Tibial artery (tissue), 4 donors: ENCODE measurements at regions not wholly inside any gene's neighbourhood (a gene's known extent, or its start where the extent isn't known, plus 50 kb on each side); places are given as distances from the start of the nearest gene placed in this dataset.

Source experiments
- DNase-seq, 2 donors: peaks; one replicate each; pipeline ENCODE4 v3.0.0-alpha.2; 2019
- H3K27ac ChIP-seq, 2 donors: fragments of 200-600 bp; sonication (generic) in 1 of 2; 1 replicate in 1 of 2; 2 replicates in 1 of 2; pipeline ENCODE4 v1.5.1; 2018 to 2019; ENCODE audit warnings: mild to moderate bottlenecking in 1 of 2
- H3K27me3 ChIP-seq, 2 donors: fragments of 200-600 bp; sonication (generic) in 1 of 2; one replicate each; pipeline versions ENCODE4 v1.5.1 to v1.6.0; 2016 to 2019
- H3K36me3 ChIP-seq, 3 donors: fragments of 200-600 bp; sonication (generic) in 2 of 3; one replicate each; pipeline ENCODE4 v1.5.1; 2016 to 2019; ENCODE audit warnings: mild to moderate bottlenecking in 2 of 3
- H3K4me1 ChIP-seq, 4 donors: fragments of 200-600 bp; sonication (generic) in 2 of 4; 1 replicate in 3 of 4; 2 replicates in 1 of 4; pipeline ENCODE4 v1.5.1; 2016 to 2019
- H3K4me3 ChIP-seq, 2 donors: fragments of 200-600 bp; sonication (generic) in 1 of 2; 1 replicate in 1 of 2; 2 replicates in 1 of 2; pipeline ENCODE4 v1.5.1; 2018 to 2019; ENCODE audit warnings: mild to moderate bottlenecking in 2 of 2
- H3K9me3 ChIP-seq, 3 donors: fragments of 200-600 bp; sonication (generic) in 1 of 3; one replicate each; pipeline ENCODE4 v1.5.1; 2016 to 2019
- intact Hi-C: fragments of 100-400 bp; cut with DNase I; formaldehyde crosslinking; loops from one replicate; pipeline ENCODE4 v1.15.0; 2023; ENCODE audit warnings: low total_unique reads
- TF ChIP-seq, protein P1 (sequence below), 2 experiments: fragments of 200-600 bp in 1 of 2; fragments of 450-650 bp in 1 of 2; IDR thresholded peaks; one replicate each; pipeline ENCODE4 v1.5.1; 2017 to 2019; ENCODE audit warnings: antibody characterized with exemption in 2 of 2, mild to moderate bottlenecking in 1 of 2, moderate library complexity in 1 of 2

DNA sequence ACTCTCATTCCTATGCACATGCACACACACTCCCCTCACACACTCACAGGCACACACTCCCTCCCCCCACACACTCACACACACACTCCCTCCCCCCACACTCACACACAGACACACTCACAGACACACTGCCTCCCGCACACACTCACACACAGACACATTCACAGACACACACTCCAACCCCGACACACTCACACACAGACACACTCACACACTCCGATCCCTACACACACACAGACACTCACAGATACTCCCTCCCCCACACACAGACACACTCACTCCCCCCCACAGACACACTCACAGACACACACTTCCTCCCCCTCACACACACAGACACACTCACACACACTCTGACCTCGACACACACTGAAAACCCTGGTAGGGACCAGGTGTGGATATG lies 176.2 kb downstream of the TFAP2C start:
- peaks cover 0 to 3% (median 0%) of the 10 kb centered on the region in 4 donors for H3K4me1 ChIP-seq
- no peaks in the 10 kb centered on the region for H3K9me3 ChIP-seq
- DNase-seq: no peak
- H3K27me3 ChIP-seq: peaks cover 0 to 40% of the 10 kb centered on the region in 2 donors
- no peak overlapping the region for H3K4me3 ChIP-seq
- no peaks in the 10 kb centered on the region for H3K36me3 ChIP-seq
- no peak overlapping the region for H3K27ac ChIP-seq
- intact Hi-C loops: no loop called here
- TF ChIP-seq, protein P1, sequence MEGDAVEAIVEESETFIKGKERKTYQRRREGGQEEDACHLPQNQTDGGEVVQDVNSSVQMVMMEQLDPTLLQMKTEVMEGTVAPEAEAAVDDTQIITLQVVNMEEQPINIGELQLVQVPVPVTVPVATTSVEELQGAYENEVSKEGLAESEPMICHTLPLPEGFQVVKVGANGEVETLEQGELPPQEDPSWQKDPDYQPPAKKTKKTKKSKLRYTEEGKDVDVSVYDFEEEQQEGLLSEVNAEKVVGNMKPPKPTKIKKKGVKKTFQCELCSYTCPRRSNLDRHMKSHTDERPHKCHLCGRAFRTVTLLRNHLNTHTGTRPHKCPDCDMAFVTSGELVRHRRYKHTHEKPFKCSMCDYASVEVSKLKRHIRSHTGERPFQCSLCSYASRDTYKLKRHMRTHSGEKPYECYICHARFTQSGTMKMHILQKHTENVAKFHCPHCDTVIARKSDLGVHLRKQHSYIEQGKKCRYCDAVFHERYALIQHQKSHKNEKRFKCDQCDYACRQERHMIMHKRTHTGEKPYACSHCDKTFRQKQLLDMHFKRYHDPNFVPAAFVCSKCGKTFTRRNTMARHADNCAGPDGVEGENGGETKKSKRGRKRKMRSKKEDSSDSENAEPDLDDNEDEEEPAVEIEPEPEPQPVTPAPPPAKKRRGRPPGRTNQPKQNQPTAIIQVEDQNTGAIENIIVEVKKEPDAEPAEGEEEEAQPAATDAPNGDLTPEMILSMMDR (IDR thresholded peaks at IDR 0.05): no peak

DNA sequence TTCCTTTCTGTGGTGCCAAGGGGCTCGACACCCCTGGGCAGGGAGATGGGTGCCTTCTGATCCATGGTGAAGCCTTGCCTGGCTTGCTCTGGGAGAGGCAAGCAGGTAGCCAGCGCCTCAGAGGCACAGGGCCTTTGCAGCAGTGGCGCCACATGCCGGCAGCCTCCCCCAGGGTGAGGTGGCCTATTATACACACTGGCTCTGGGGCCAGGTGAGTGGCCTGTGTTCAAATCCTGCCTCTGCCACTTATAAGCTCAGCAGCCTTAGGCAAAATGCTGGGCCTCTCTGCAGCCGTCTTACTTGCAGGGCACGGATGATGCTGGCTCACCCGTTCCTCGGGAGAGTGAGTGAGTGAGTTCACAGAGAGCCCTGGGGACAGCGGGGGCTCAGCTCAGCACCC lies 176.9 kb downstream of the TFAP2C start:
- peaks cover 0 to 40% of the 10 kb centered on the region in 2 donors for H3K27me3 ChIP-seq
- TF ChIP-seq, protein P1 (IDR thresholded peaks at IDR 0.05): no peak
- intact Hi-C loops: no loop called here
- H3K4me3 ChIP-seq: no peak overlapping the region
- no peaks in the 10 kb centered on the region for H3K36me3 ChIP-seq
- DNase-seq: no peak
- H3K9me3 ChIP-seq: no peaks in the 10 kb centered on the region
- H3K4me1 ChIP-seq: peaks cover 0 to 3% (median 0%) of the 10 kb centered on the region in 4 donors
- H3K27ac ChIP-seq: no peak overlapping the region

DNA sequence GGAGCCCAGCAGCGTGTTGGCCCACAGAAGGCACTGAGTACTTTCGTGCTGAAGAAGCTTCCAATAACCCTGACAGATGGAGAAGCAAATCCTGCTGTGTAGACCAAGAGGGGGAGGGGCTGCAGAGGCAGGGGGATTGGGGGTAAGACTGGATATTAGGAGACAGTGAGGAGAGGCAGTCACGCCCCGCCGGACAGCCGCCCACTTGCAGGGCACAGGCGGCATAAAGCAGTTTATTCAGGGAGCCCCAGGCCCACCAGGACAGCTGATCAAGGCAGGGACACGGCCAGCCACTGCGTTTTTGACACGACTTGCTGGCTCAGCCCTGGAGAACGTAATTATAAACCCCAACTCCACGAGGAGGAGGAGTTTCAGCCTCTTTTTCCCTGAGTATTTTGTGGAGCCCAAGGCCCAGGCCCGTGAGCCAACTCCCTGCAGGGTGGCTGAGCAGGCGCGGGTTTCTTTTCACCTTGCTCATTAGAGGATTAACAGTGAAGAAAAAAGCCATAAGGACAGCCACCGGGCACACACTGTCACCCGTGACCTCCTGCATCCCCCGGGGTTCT lies 177.9 kb downstream of the TFAP2C start:
- peaks cover 0 to 40% of the 10 kb centered on the region in 2 donors for H3K27me3 ChIP-seq
- intact Hi-C loops: no loop called here
- peaks cover 0 to 3% (median 0%) of the 10 kb centered on the region in 4 donors for H3K4me1 ChIP-seq
- H3K36me3 ChIP-seq: no peaks in the 10 kb centered on the region
- no peak overlapping the region for H3K4me3 ChIP-seq
- H3K27ac ChIP-seq: no peak overlapping the region
- TF ChIP-seq, protein P1 (IDR thresholded peaks at IDR 0.05): no peak
- no peak for DNase-seq
- H3K9me3 ChIP-seq: no peaks in the 10 kb centered on the region

DNA sequence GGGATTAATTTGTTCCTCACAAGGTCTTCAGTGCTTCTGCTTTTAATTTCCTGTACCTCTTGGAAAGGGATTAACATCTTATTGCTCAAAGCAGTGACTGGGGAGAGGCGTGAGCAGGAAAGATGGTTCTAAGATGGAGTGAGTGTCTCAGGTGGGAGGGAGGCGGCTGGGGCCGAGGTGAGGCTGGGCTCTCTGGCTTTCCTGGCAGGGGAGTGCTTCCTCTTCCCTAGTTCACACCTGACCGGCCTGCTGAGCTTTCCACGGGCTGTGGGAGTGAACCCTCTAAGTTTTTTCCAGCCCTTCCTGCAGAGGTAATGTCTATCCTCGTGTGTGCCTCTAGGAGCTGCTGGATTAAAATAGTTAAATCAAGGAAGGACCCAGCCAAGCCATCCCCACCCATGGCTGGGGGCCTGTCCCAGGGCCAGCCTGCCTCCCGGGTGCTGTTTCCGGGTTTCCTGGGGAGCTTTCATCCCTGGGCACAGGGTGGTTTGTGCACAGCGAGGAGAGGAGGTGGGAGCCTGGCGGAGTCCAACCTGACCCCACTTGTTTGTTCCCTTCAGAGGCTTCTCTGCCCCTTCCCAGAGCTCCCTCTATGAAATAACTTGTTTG lies 179.1 kb downstream of the TFAP2C start:
- intact Hi-C loops: no loop called here
- H3K9me3 ChIP-seq: no peaks in the 10 kb centered on the region

DNA sequence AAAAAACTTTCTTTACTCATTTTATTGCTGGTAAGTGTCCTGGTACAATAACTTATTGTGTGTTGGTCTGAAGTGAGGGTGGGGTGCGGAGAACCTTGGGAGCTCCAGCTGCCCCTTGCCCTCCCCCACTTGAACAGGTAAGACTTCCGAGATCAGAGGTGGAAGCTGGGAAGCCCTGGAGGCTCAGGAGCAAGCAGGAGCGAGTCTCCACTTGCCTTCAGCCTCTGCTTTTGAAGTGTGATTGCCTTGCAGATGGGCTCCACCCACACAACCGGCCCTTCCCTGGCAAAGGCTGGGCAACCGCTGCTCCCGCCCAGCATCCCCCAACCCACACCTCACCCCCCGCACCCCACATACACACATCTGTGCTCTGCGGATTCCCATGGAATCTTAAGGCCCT lies 179.6 kb downstream of the TFAP2C start:
- Histone ChIP-seq H3K27ac (no peak overlapping the region), H3K27me3 (peaks cover 0 to 40% of the 10 kb centered on the region in 2 donors)
- no peak for DNase-seq

More for the DNA sequence above, 179.1 kb downstream of the TFAP2C start:
- no peak overlapping the region for H3K27ac ChIP-seq
- H3K36me3 ChIP-seq: no peaks in the 10 kb centered on the region
- peaks cover 0 to 3% (median 0%) of the 10 kb centered on the region in 4 donors for H3K4me1 ChIP-seq
- DNase-seq: no peak
- H3K4me3 ChIP-seq: no peak overlapping the region
- peaks cover 0 to 40% of the 10 kb centered on the region in 2 donors for H3K27me3 ChIP-seq
- TF ChIP-seq, protein P1 (IDR thresholded peaks at IDR 0.05): no peak

More for the DNA sequence above, 179.6 kb downstream of the TFAP2C start:
- H3K4me3 ChIP-seq: no peak overlapping the region
- intact Hi-C loops: no loop called here
- H3K9me3 ChIP-seq: no peaks in the 10 kb centered on the region
- H3K36me3 ChIP-seq: no peaks in the 10 kb centered on the region
- H3K4me1 ChIP-seq: peaks cover 0 to 3% (median 0%) of the 10 kb centered on the region in 4 donors
- TF ChIP-seq, protein P1 (IDR thresholded peaks at IDR 0.05): no peak
